ENCODE measurements at regions not wholly inside any gene's neighbourhood (a gene's known extent, or its start where the extent isn't known, plus 50 kb on each side); places are given as distances from the start of the nearest gene placed in this dataset.
"Not testable (repeated sequence)": the region's sequence is repeated elsewhere in the genome, so short reads cannot be mapped to it uniquely, and the experiment has no call there.

DNA sequence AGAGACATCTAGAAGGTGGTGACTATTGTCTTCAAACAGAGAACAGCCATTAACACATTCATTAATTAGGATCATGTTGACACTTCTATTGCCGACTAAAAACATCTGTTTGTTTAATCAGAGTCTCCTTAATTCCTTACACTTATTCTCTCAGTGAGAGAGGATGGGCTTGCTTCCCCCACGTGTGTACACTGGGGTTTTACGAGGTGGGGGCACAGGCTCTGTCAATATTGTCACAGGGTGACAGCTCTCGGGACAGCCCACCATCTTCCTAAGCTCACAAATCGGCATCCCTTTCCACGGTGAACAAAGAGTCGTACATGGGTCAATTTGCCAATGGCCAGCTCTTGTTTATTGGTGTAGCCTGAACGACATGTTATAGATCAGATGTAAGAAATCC lies 413.2 kb downstream of the MIAT start:
- DNase-seq = no peak

DNA sequence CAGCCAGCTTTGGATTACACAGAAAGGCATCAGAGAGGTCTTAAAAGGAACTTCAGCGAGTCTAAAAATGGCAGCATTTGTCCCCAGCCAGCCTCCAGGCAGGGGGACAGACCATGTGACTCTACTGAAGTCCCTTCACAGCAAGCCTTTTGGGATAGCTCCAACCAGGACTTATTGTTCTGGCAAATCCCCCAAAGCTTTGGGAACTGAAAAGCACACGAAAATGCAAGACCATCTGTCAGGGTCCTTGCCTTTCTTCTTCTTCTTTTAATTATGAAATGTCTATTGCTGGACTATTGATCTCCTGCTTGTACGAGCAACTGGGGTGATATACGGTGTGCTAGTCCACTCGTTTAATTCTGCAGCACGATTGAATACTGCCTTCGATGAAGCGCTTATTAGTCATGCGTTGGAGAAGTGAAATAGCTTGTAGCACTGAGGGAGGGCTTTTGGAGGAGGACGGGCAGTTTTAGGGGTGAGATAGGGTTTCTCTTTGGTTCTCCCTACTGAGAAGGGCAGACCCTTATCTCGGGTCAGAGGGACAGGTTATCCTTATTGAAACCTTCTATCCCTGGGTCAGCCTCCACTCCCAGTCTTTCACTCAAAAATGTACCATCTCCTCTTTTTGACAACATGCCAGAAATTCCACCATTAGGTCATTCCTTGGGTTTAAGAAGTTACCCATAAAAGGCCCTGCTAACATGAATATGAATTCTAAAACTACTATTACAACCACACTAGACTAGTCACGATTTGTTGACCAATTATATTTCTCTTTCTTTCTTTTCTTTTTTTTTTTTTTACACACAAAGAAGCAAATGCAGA lies 416.4 kb downstream of the MIAT start:
- DNase-seq = no peak

DNA sequence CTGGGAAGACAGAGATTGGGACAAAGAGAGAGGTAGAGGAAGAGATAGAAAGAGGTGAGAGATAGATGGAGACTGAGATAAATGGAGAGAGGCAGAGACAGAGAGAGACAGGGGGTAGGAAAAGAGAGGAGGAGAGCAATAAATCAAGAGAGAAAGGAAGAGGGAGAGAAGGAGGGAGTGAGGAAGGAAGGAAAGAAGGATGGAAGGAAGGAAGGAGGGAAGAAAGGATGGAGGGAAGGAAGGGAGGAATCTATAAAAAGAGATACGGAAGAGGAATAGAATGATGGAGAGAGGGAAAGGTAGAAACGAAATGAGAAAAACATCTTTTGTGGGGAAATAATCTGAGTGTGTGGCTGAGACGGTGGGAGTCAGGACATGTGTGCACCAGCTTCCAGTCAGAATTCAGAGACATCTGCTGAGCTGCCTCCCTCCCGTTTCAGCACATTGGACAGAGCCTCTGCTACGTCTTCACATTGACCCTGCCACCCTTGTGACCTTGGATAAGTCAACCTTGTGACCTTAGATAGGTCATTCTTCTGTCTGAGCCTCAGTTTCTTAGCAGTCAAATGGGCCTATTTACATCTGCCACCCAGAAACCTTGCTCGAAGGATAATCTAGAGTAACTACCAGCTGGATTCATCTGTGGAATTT lies 417.8 kb downstream of the MIAT start:
- no peak for DNase-seq

- DNase-seq = no peak
These were observed 418.5 kb downstream of the MIAT start for GRCh38 chr22:27075891-27076290.

DNA sequence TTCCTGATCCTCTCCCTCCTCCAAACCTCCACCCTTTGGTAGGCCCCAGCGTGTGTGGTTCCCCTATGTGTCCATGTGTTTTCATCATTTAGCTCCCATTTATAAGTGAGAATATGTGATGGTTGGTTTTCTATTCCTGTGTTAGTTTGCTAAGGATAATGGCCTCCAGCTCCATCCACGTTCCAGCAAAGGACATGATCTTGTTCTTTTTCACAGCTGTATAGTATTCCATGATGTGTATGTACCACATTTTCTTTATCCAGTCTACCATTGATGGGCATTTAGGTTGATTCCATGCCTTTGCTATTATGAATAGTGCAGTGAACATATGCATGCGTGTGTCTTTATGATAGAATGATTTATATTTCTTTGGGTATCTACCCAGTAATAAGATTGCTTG lies 420.7 kb downstream of the MIAT start:
- not testable (repeated sequence) for DNase-seq

DNA sequence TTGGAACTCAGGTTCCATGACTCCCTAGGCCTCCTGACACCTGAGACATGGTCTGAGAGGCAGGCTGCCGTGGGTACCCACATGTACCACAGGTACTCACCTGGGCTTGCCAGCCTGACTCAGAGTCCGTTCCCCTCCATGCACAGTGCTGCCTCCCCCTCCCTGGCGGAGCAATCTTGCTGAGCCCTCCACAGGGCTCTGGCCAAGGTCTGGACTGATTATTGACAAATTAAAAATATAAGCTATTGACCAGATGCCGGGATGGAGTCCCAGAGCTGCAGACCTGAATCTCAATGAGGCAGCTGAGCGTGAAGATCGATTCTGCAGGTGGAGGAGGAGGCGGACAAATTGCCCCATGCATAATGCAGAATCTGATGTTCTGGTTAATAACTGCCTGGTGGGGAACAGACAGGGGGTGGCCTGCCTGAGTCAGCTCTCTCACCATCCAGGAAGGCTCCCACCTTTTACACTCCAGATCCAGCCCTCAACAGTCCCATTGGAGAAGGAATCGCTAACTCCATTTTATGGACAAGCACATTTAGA lies 422.7 kb downstream of the MIAT start:
- DNase-seq = no peak

DNA sequence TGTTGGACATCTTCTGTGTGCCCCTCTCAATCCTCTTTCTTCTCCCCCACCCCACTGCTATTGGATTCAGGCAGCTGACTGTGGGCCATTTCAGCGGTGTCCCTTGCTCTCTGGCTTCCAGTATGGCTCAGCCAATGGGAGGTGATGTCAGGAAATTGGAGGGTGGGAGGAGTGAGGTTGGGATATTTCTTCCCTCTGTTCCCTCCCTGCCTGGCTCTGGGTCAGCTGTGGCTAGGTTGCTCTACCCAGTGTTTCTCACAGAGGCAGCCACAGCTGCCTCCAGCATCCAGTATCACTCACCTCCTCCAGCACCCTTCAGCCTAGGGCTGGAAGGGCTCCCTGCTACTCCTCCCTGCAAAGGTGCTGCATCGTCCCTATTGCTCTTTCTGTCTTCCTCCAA lies 423.5 kb downstream of the MIAT start:
- DNase-seq = no peak

- no peak for DNase-seq
These were observed 426.2 kb downstream of the MIAT start for GRCh38 chr22:27083610-27084009.

DNA sequence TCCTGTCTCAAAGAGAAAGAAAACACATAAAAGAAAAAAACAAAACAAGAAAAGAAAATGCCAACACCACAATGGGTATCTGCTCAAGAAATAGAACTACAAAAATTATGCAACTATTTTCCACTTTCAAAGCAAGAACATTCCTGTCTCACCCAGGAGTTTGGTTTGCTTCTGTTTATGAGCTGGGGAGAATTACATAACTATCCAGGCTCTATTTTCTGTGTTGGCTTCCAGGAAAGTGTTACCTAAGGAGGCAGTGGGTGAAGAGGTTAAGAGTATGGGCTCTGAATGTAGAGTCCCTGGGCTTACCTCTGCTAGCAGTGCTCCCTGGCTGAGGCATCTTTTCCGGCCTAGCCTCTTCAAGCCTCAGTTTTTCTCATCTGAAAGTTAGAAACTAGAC lies 426.7 kb downstream of the MIAT start:
- no peak for DNase-seq

DNA sequence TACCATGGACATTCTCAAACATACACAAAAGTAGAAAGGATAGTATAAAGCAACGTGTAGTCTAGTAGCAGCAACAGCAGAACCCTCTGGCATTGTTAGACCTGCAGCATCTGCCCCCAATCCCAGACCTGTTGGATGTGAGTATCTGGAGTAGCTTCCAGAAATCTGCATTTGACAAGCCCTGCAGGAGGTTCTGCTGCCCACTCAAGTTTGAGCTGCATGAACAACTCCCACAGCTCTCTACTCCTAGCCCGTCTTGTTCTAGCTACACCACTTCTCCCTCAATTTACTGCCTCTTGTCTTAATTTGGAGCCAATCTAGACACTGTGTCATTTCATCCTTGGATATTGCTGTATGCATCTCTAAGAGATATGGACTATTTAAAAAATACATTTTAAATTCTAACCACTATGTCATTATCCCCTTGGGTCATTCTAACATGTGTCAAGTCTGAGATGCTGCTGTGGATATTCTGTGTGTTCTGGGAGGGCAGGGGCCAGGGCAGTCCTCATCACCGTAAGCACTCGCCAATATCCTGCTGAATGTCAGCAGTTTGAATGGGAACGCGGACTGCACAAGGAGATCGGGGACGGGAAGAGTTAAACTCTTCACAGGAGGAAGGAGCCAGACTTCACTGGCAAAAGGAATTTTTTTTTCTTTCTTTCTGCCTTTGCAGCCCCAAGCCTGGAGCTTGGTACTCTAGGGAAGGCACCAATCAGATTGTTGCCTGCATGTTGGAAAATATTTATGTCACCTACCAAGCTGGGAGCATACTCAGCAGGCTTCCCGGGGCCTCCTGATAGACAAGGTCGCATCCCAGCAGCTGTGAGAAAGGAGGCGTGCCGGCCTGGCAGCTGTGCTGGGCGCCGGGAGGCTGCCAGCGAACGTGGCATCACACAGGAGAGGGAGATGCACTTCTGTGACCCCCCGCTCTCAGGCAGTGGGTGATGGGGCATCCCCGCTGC lies 429.0 kb downstream of the MIAT start:
- DNase-seq = no peak

DNA sequence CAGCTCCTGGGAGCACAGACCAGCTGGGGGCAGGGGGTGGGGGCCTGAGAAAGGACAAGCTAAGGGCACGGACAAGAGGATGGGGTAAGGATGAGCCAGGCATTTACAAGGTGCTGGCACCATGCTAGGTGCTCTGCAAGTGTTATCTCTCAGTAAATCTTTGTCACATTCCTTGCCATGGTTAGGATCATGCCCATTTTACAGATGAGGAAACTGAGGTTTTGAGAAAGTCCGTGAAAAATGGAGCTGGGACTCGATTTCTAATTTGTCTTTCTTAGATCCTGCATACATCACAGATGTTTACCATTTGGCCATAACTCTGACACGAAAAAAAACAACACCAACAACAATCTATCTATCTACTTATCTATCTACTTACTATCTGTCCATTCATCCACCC lies 429.7 kb downstream of the MIAT start:
- DNase-seq = no peak

- no peak for DNase-seq
These were observed 430.6 kb downstream of the MIAT start for GRCh38 chr22:27088026-27088425.

DNA sequence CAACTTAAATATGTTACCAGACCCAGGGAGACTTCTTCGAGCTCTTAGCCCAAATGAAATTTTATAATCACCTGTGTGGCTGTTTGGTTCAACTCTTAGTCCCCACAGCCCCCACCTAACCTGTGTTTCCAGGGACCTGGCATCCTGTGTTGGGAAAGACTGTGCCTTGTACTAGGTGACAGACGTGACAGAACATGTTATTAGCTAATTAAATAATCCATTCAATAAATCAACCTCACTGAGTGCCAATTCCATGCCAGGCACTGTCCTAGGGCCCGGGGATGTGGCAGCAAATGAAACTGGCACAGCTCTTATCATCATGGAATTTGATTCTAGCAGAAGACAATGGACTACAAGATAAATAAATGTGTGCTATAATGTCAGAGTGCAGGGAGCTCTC lies 431.9 kb downstream of the MIAT start:
- no peak for DNase-seq

DNA sequence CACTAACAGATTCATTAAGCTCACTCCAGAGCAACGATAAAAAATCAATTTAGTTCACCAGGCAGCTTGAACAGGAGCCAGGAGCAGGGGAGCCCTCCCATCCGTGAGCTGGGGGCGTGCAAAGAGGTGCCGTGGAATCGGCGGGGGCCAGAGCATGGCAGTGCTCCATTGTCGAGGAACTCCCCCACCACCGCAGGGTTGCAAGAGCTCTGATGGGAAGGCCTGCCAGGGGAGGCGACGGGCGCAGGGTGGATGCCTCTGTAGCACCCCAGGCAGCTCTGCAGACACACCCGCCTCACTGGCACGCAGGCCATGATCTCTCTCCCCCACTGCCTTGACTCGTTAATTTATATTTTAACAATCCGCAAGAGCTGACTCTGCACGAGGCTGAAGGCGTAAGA lies 433.2 kb downstream of the MIAT start:
- DNase-seq = no peak

GRCh38 chr22:27093422-27093821 lies 436.0 kb downstream of the MIAT start:
- DNase-seq = no peak

DNA sequence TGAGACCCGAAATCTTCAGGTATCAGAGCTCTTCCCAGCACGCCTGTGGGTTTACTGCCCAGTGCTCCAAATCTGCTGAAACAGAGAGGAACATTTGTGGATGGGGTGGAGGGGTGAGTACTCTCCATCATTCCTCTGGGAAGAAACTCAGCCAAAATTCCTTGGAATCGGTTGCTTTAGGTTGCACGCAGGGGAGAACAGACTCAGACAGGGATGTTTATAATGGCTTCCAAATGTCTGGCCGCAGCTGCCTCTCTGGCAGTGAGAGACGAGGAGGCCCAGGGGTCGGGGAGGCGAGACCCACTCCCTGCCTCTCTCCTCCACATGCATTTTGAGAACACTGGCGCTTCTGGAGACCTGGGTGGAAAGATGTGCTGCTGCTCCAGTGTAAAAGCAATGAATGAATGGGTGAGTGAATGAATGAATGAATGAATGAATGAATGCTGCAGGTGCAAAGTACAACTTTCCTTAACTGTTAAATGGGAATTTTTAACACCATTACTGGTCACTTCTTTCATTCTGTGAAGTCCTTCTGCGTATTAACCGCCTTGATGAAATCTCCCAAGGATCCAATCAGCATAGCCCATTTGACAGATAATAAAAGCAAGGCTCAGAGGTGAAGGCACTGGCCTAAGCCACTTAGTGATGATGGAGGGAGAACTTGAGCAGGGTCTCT lies 437.4 kb downstream of the MIAT start:
- no peak for DNase-seq

- DNase-seq = no peak
These were observed 440.1 kb downstream of the MIAT start for GRCh38 chr22:27097506-27097905.

DNA sequence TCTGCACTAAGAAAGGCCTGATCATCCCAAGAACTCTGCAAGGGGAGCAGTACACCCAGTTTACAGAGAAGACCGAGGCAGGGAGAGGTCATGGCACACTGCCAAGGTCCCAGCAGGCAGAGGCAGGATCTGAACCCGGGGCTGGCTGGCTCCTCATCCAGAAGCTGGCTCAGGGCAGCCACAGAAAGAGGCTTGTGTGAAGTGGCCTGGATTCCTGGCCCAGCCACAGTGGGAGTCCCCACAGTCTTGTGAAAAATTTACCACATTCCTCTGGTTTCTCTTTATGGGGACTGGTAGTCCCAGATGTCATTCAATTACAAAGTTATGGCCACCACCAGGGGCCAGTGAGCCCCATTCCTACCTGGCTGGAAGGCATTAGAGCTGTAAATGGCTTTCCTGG lies 440.5 kb downstream of the MIAT start:
- DNase-seq = no peak

GRCh38 chr22:27099946-27100722 lies 442.7 kb downstream of the MIAT start:
- DNase-seq = no peak

DNA sequence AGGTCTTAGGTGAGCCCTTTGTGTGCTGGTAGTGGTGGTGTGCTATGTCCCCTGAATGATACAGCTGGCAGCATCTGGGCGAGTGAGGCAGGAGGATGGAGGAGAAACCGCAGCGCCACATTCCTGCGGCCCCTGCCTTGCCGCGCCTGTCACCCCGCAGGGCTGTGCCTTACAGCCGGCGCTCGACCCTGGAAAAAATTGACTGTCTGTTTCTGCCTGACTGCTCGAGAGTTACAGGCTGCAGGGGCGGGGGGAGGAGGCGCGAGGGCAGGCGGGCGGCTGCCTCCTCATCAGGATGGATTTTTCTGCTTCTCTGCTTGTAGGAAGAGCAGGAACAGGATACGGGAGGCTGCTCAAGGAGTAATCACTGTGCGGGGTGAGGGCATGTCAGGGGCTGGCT lies 443.4 kb downstream of the MIAT start:
- no peak for DNase-seq

DNA sequence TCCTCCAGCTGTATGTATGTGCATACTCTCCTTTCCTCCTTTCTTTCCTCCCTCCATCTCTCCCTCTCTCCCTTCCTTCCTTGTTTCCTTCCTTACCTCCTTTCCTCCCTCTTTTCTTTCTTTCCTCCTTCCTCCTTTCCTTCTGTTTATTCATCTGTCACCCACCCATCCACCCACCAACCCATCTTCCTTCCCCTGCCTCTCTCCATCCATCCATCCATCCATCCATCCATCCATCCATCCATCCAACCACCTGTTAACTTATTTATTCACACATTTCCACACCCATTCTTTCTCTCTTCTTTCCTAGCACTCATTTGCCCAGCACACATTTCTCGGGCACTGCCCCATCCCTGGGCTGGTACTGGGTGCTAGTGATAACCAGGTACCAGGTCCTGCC lies 443.9 kb downstream of the MIAT start:
- no peak for DNase-seq

DNA sequence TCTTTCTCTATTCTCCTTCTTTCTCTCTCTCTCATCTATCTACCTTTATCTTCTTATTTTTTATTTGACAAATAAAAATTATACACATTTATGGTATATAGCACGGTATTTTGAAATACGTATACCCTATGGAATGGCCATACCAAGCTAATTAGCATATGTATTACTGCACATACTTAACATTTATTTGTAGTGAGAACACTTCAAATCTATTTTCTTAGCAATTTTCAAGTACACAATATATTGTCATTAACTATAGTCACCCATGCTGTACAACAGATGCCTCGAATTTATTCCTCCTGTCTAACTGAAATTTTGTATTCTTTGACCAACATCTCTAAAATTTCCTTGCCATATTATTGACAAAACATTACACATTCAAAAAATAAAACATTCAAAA lies 447.1 kb downstream of the MIAT start:
- DNase-seq = no peak
